ENCODE measurements at regions not wholly inside any gene's neighbourhood (a gene's known extent, or its start where the extent isn't known, plus 50 kb on each side); places are given as distances from the start of the nearest gene placed in this dataset.

DNA sequence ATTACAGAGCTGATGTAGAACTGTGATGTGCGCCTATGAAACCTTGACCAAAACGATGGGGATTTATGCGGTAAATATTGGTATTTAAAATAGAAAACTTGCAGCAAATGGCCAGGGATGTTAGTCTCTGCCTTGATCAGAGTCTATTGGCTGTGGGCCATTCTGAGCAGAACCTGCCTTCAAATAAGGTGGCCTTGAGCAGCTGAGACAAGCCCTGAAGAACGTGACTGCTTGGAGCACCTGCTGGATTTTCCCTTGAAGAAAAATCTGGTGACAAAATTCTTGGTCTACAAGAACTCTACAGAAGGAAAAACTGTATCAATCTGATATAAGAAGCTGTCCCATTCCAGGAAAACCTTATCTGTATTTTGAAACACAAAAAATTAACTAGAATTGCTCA is 820.1 kb upstream of the EPHA6 start:
- no peak for DNase-seq (ENCODE audit: low spot score)
- H3K4me3 ChIP-seq, result no peak overlapping the region
- no peaks in the 10 kb centered on the region for H3K27me3 ChIP-seq
- H4K20me1 ChIP-seq (ENCODE audit: insufficient read depth, poor library complexity, severe bottlenecking), result no peaks in the 10 kb centered on the region
- TF ChIP-seq, protein P1, sequence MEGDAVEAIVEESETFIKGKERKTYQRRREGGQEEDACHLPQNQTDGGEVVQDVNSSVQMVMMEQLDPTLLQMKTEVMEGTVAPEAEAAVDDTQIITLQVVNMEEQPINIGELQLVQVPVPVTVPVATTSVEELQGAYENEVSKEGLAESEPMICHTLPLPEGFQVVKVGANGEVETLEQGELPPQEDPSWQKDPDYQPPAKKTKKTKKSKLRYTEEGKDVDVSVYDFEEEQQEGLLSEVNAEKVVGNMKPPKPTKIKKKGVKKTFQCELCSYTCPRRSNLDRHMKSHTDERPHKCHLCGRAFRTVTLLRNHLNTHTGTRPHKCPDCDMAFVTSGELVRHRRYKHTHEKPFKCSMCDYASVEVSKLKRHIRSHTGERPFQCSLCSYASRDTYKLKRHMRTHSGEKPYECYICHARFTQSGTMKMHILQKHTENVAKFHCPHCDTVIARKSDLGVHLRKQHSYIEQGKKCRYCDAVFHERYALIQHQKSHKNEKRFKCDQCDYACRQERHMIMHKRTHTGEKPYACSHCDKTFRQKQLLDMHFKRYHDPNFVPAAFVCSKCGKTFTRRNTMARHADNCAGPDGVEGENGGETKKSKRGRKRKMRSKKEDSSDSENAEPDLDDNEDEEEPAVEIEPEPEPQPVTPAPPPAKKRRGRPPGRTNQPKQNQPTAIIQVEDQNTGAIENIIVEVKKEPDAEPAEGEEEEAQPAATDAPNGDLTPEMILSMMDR (IDR thresholded peaks at IDR 0.05; ENCODE audit: poor library complexity), result no peak
- TF ChIP-seq EZH2phosphoT487 (IDR thresholded peaks at IDR 0.05; ENCODE audit: low read depth, severe bottlenecking, unreplicated experiment), result no peak
- no peak overlapping the region for H3K27ac ChIP-seq
- H3K79me2 ChIP-seq, result no peaks in the 10 kb centered on the region
- H3K9me2 ChIP-seq (replicated peaks; ENCODE audit: insufficient read depth), result no peaks in the 10 kb centered on the region
- no peak overlapping the region for H2AFZ ChIP-seq
- H3K4me2 ChIP-seq, result no peak overlapping the region
- no peaks in the 10 kb centered on the region for H3K36me3 ChIP-seq (replicated peaks; ENCODE audit: insufficient read depth, low read depth)
- WGBS (ENCODE audit: low lambda C conversion rate, missing lambda C conversion rate), result 91% methylated on average over 4 of the region's 4 CpGs
- no peaks in the 10 kb centered on the region for H3K9me3 ChIP-seq (ENCODE audit: low read depth)
- no peaks in the 10 kb centered on the region for H3K4me1 ChIP-seq (ENCODE audit: insufficient read depth)

DNA sequence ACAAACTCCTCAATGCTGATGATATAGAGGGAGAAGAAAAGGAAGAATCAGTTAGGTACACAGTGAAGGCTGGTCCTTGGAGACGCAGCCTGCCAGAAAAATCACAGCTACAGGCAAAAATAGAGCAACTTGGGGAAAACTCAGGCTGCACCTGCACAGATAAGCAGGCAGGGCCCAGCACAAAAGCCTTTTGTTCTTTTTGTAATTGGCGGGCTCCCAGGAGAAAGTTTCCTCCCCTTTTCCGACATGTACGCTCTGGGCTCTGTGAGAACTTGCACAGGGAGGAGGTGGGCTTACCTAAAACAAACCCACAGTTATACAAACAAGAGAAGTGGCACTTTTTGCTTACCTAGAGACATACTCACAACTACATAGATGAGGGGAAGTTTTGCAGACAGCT is 813.4 kb upstream of the EPHA6 start:
- DNase-seq (ENCODE audit: low spot score), result peak; percentile 8
- 54% methylated on average over 4 of the region's 4 CpGs for WGBS (ENCODE audit: low lambda C conversion rate, missing lambda C conversion rate)
- Histone ChIP-seq H3K27ac (no peak overlapping the region), H3K27me3 (no peaks in the 10 kb centered on the region), H3K4me3 (no peak overlapping the region), H3K79me2 (no peaks in the 10 kb centered on the region), H2AFZ (no peak overlapping the region), H3K36me3 (replicated peaks; ENCODE audit: insufficient read depth, low read depth) (no peaks in the 10 kb centered on the region), H4K20me1 (ENCODE audit: insufficient read depth, poor library complexity, severe bottlenecking) (no peaks in the 10 kb centered on the region), H3K4me1 (ENCODE audit: insufficient read depth) (no peaks in the 10 kb centered on the region), H3K4me2 (peak overlapping the region; percentile 9), H3K9me3 (ENCODE audit: low read depth) (no peaks in the 10 kb centered on the region), H3K9me2 (replicated peaks; ENCODE audit: insufficient read depth) (no peaks in the 10 kb centered on the region)
- no peak for TF ChIP-seq EZH2 (IDR thresholded peaks at IDR 0.05; ENCODE audit: borderline replicate concordance)
- no peak for TF ChIP-seq EZH2phosphoT487 (IDR thresholded peaks at IDR 0.05; ENCODE audit: low read depth, severe bottlenecking, unreplicated experiment)
- TF ChIP-seq, protein P1 (IDR thresholded peaks at IDR 0.05; ENCODE audit: poor library complexity), result no peak

GRCh38 chr3:96007650-96008195 is 806.7 kb upstream of the EPHA6 start:
- no peaks in the 10 kb centered on the region for H4K20me1 ChIP-seq (ENCODE audit: insufficient read depth, poor library complexity, severe bottlenecking)
- no peaks in the 10 kb centered on the region for H3K79me2 ChIP-seq
- H2AFZ ChIP-seq, result no peak overlapping the region
- H3K27ac ChIP-seq, result no peak overlapping the region
- H3K27me3 ChIP-seq, result no peaks in the 10 kb centered on the region
- H3K4me3 ChIP-seq, result no peak overlapping the region
- H3K9me3 ChIP-seq (ENCODE audit: low read depth), result no peaks in the 10 kb centered on the region
- TF ChIP-seq, protein P1 (IDR thresholded peaks at IDR 0.05; ENCODE audit: poor library complexity), result no peak
- TF ChIP-seq EZH2 (IDR thresholded peaks at IDR 0.05; ENCODE audit: borderline replicate concordance) (no peak), EZH2phosphoT487 (IDR thresholded peaks at IDR 0.05; ENCODE audit: low read depth, severe bottlenecking, unreplicated experiment) (no peak)
- H3K4me1 ChIP-seq (ENCODE audit: insufficient read depth), result no peaks in the 10 kb centered on the region
- H3K36me3 ChIP-seq (replicated peaks; ENCODE audit: insufficient read depth, low read depth), result no peaks in the 10 kb centered on the region
- no peak for DNase-seq (ENCODE audit: low spot score)
- H3K9me2 ChIP-seq (replicated peaks; ENCODE audit: insufficient read depth), result no peaks in the 10 kb centered on the region
- H3K4me2 ChIP-seq, result no peak overlapping the region

DNA sequence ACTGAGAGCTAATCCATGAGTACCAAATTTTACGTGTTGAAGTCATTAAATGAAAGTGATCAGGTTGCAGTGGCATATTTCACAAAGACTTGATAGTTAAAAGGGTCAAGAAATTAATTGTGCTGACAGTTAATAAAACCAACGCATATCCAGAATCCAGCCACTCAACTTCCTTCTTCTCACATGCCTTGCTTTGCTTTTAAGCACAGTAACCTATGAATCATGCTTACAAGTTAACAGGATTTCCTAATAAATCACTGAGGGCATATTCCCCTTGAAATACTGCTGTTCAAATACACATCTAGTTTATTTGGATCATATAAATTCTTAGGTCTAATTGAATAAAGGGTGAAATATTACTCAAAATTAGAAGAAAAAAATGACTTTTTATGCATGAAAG is 801.5 kb upstream of the EPHA6 start:
- no peak for DNase-seq (ENCODE audit: low spot score)
- Histone ChIP-seq H3K4me2 (no peak overlapping the region), H3K27me3 (no peaks in the 10 kb centered on the region), H2AFZ (no peak overlapping the region), H3K9me2 (replicated peaks; ENCODE audit: insufficient read depth) (no peaks in the 10 kb centered on the region), H3K4me1 (ENCODE audit: insufficient read depth) (no peaks in the 10 kb centered on the region), H3K27ac (no peak overlapping the region), H4K20me1 (ENCODE audit: insufficient read depth, poor library complexity, severe bottlenecking) (no peaks in the 10 kb centered on the region), H3K79me2 (no peaks in the 10 kb centered on the region), H3K4me3 (no peak overlapping the region), H3K9me3 (ENCODE audit: low read depth) (no peaks in the 10 kb centered on the region), H3K36me3 (replicated peaks; ENCODE audit: insufficient read depth, low read depth) (no peaks in the 10 kb centered on the region)
- 79% methylated on average over 2 of the region's 2 CpGs for WGBS (ENCODE audit: low lambda C conversion rate, missing lambda C conversion rate)
- TF ChIP-seq EZH2 (IDR thresholded peaks at IDR 0.05; ENCODE audit: borderline replicate concordance), result no peak
- TF ChIP-seq, protein P1 (IDR thresholded peaks at IDR 0.05; ENCODE audit: poor library complexity), result no peak
- no peak for TF ChIP-seq EZH2phosphoT487 (IDR thresholded peaks at IDR 0.05; ENCODE audit: low read depth, severe bottlenecking, unreplicated experiment)
